Pons (tissue), 1 donor: ENCODE measurements at regions not wholly inside any gene's neighbourhood (a gene's known extent, or its start where the extent isn't known, plus 50 kb on each side); places are given as distances from the start of the nearest gene placed in this dataset.

Experiments used
- DNase-seq: peaks from one replicate; pipeline ENCODE4 v3.0.0-alpha.2; 2016; ENCODE audit warnings: low spot score

DNA sequence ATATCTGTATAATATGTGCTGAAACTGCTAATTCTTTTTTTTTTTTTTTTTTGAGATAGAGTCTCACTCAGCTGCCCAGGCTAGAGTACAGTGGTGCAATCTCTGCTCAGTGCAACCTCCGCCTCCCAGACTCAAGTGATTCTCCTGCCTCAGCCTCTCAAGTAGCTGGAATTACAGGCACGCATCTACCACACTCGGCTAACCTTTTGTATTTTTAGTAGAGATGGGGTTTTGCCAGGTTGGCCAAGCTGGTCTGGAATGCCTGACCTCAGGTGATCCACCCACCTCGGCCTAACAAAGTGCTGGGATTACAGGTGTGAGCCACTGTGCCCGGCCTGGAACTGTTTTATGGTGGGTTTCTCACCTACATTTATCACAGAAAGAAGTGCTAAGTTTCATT, 307.8 kb upstream of the STT3B start:
- no peak for DNase-seq

DNA sequence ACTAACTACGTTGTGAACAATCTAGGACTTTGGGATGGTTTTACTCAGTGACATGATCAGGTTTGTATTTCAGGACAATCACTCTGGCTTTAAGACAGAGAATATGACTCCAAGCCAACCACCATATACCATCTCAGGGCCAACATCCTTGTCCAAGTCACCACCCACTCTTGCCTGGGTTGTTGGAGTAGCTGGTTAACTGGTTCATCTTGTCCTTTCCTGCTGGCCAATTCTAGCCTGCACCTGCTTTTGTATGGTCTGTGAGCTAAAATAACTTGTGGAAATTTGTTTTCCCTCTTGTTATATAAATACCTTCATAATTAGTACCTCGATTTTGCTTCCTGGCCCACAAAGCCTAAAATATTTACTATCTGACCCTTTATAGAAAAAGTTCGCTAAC, 306.8 kb upstream of the STT3B start:
- no peak for DNase-seq

DNA sequence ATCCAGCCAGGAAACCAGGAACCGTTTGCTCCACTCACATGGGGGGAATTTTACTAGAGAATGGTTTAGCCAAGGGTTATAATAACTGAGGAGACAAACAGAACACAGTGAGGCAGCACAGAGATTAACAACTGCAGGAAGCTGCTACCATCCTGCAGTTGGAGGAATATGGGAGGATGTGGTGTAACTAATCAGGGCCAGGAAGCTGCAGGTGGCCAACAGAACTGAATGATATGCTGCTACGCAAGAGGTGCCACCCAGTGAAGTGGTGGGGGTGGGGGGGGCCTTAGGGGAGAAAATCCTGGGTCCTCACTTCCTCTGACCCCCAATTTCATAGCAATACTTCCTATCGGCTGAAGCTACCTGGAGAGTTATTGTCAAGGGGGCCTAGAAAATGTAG, 306.4 kb upstream of the STT3B start:
- no peak for DNase-seq

DNA sequence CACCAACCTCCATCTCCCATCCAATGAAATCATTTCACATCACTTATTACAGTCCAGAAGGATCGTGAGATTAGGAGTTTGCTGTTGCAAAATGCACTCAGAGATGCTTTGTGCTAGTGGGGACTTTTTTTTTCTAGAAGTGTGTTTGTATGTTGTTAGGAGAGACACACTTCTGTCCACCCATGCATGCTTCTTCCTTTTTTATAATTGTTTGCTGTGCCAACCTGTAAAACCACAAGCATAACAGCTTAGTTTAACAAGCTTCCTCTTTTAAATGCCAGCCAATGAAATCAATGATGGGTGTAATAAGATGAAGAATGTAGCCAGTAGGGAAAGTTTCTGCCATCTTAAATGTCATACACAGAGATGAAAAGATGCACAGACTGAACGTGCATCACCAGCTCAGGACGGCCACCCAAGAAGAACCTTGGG, 305.6 kb upstream of the STT3B start:
- no peak for DNase-seq

DNA sequence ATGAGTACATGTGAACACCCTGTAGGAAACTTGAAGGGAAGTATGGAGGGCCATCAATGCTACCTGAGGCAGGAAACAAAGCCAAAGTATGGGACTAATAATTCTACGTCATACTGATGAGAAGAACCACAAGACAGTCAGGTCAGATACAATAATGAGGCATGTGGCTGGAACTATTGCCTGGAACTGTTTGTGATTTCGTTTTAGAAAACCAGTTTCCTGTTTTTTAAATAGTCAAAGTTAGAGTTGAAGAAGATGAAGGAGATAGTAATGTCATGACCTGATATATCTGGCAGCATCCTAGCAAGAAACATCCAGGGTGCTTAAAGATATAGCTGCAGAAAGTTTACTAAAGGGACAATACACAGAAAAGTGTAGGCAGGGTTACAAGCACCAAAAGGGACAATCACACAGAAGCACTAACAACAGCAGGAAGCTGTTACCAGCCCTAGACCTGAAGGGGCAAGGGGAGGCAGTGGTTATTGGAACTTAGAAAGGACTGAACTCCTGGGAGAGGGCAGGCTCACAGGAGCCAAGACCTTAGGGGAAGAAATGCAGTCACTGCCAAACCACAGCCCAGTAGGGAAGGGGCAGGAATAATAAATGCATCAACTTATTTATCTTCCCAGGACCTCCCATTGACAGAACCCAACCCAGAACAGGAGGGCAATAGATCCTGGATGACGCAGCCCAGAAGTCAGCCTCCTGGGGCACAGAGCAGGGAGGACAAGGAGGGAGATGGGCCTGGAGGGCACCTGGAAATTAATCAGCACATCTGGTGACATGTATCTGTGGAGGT, 302.1 kb upstream of the STT3B start:
- DNase-seq = no peak

DNA sequence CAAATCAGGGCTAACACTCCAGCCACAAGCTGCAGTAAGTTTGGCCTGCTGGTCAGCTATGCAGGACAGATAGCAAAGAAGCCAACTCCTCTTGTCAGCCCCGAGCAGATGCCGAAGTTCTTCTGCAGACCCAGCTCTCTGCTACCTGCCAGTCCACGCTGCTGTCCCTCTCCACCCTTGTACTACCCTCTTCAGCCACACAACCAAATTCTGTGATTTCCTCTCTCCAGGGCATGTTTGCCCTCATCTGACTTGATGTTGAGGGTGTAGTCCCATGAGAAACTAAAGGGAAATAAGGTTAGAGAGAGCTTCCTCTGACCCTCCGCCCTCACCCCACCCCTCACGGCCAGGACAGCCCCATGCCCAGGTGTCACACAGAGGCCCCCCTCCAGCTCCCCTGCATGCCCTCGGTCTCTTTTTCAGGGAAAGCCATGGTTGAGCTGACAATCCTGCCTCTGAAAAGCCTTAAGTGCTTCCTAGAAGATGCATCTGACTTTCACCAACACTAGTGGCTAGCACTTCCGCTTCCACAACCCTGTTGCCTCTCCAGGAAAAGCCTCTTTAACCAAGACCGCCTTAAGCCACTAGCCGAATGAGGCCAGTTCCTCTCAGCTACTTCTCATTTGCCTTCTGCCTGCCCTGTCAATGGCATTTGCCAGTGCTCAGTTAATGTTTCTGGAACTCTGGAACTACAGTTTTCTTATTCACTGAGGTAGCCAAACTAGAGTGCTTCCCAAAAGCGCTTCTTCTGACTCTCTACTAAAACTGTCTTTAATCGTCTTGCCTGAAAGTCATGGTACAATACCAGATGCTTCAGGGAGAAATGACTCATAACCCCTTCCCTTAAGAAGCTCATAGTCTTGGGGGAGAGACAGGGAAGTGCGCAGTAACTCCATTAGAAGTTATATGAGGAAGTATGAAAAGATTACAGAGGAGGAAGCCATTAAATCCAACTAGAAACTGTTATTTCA, 300.4 kb upstream of the STT3B start:
- DNase-seq = no peak

DNA sequence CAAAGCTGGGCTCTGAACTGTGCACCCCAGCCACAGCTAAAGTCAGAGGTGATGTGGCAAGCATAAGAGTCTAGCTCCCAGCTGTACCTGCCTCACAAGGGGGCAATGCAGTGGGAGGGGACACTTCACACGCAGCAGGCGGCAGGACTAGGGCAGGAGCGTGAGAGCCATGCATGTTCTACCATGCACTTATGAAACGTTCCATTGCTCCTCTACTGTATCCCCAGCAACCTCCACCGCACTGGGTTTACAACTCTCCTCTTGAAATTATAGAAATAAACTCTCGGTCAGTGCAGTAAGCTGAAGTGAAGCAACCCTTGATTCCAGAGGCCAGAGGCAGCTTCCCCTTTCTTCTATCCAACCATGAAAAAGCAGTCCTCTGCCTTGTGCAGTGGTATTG, 298.6 kb upstream of the STT3B start:
- DNase-seq = no peak

DNA sequence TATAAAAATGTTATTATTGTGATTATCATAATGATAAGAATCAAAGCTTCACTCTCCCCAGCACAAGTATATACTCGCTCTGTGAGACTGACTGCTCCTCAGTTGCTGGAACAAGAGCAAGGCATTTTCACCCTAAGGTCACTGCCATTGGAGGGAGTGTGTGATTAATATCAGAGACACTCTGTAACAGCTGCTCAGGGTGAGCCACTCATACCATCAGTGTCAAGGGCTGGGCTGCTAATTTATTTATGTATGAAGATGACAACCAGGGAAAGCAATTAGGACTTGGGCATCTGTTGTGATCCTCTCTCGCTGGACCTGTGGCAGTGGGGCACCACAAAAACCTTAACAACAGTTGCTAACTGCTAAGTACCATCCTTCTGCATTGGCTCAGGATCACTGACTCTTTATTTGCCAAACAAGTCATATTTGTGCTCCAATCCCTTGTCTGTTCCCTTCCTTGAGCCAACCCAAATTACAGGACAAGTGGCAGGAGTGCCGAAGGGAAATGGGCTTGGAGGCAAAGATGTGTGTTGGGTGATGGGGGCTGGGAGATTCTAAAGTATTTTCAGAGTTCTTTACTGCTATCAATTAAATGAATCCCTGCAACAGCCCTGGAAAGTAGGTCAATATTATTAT, 297.5 kb upstream of the STT3B start:
- no peak for DNase-seq

DNA sequence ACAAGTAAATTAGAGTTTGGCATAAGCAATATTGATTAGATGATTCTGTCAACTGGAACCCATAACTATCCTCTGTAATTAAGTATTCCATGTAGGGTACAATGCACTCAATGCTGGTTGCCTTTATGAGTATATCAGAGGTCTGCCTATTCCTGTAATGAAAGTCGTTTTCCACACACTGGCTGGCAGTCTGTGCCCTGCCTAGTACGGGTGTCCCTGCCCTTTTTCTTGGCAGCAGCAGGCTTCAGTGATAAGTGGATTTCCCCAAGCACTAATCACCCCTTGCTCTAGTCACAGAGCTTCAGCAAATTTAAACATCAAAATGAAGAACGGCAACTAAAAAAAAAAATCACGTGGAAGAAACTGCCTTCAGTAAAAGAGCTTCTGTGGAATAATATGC, 294.8 kb upstream of the STT3B start:
- no peak for DNase-seq

DNA sequence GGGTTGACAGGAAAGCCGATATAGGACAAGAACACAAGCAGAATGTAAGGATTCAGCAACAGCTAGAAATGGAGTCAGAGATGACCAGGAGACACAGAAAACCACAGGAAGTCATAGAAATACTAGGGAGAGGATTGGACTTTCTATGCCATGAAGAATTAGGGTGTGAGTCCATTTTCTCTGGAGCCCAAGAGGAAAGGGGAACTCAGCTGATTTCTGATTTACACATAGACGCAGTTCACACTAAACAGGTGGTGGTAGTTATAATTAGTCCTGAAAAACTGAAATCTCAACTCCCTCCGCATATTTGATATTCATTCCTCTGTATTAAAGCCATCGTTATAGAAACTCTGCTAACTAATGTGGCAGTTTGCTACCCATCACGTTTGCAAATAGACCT, 292.7 kb upstream of the STT3B start:
- no peak for DNase-seq

DNA sequence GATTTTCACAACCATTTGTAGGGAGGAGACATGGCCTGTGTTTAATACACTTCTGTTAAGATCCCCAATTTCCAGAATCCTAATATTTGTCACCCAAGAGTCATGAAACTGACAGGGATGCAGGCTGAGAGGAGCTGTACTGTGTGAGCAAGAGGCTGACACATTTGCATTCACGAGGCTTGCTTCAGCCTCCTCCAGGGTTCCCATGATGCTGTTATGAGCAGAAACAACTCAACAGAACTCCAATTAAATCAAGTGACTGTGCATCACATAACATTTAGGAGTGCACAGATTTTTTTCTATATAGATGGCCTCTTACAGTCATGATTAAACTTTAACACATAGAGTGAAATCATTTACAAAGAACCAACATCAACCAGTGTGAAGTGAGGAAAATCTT, 292.3 kb upstream of the STT3B start:
- no peak for DNase-seq

DNA sequence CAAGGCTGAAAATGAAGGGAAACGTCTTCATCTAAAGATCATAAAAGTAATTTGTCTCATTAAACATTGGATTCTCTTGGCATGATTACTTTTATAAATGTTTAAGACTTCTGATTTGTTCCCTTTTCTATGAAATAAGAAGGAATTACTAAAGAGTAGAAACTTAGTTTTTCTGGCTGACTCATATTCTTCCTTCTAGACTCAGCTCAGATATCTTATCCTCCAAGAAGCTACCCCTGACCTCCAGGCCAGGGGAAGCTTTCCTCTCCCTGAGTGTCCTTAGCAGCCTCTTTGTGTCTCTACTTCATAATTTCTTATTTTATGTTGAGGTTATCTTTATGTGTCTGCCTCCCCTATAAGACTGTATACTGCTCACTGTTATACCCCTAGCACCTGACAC, 291.9 kb upstream of the STT3B start:
- DNase-seq = no peak

DNA sequence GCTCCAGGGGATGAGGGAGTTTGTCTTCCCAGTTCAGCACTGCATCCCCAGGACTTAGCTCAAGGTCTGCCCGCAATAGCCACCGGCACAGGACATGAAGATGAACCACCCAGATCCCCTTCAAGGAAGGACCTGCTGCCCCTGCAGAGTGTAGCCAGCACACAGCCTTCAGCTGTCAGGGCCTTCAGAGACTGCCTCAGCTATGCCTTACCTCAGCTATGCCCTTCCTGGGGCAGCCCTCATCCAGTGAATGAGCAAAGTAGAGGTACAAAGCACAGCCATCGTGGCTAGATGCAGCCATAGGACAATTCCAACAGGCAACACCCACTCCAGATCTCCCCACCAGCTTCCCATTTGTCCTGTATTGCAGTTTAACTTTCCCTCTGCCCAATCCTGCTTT, 291.2 kb upstream of the STT3B start:
- DNase-seq = no peak

DNA sequence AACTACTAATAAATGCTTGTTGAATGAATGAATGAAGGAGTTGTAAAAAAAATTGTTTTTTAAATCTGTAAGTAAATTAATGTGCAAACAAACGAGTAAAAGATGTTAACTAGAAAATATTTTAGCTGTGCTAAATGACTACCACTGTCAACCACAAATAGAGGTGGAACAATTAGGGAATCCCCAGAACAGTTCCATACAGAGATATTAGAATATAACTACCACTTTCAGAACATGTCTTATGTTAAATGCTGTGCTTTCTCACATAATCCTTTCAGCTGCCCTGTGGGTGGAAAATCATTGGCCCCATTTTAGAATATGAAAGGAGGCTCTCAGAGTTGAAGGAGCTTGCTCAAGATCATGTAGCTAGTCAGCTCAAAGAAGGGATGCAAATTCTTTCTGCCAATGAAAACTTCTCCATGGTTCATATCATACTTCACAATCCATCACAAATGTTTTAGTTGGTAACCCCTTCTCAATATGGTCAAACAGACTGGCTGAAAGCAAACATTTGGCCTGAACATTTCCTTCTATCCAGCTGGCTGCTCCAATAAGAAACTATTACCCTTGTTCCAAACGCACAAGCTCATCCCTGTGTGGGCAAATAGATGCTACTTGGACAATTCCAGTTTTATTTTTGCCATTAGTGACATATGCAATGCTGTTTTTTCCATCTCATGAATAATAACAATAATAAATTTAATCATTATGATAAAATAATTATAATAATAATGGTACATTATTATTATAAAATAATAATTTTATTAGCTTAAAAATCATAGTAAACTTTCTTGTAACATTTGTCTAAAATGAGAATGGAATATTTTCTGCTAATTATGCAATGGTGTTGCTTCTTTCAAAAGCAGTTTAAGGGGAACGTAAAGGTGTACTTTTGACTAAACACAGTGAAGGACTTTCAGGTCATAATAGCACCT, 290.4 kb upstream of the STT3B start:
- no peak for DNase-seq

DNA sequence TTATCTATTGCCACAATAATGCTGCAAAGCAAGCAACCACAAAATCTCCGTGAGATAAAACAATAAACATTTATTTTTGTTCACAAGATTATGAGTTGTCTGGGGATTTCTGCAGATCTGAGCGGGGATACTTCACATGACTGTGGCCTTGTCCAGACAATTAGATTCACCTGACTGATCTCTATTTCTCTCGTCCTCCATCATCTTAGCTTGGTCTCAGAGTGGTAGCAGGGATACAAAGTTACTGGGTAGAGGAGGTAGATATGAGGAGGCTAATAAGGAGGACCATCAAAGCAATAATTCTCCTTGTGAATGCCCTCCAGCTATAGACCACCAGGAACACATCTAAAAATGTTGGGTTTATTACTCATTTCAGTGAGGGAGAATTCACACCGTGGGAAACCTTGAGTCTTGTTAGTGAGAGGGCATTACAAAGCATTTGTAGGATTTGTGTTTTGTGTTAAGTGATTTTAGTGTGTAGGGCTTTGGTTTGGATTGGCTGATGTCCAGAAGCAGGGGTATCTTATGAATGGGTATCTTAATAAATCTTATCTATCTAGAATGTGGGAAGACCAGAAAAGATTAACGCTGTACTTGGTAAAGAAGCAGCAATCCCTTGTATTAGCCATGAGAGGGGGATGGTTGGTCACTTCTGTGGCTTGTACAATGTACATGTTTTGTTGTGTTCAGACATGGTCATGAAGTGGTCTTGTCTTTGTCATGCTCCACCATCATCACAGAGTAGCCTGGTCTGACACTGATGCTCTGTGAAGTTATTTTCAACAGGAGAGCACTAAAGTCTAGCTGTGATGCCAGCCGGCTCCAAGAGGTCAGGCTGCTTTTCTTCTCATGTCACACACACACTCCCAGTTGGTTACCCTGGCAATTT, 287.6 kb upstream of the STT3B start:
- DNase-seq = no peak

DNA sequence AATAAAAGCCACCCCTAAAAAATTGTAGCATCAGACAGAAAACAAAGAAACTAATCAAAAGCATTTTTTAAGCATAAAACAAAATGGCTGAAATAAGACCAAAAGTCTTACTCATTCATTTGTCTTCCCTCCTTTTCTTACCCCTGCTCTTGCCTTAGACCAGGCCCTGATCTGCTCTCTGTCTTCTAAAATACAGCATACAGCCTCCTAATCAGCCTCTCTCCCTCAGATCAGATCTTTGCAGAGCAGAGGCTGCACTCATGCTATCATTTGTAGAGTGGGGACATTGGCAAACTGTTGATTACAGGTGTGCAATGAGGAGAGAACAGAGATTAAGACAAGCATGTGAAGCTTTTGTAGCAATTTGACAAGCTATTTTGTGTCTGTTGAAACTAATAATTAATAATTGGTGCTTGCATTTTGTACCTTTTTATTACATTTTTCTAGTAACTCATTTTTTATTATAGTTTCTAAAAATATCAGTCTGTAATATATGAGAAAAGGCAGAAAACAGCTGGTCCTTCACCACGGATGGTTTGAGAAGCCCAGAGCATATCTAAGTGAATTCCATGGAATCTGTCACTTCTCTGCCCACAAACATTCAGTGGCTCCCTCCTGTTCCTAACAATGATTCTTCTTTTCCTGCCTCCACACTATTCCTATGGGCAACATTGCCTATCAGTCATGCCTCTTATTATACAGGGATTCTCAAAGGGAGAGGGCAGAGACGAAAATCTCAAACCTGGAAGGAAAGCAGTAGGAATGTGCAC, 286.2 kb upstream of the STT3B start:
- DNase-seq = no peak

DNA sequence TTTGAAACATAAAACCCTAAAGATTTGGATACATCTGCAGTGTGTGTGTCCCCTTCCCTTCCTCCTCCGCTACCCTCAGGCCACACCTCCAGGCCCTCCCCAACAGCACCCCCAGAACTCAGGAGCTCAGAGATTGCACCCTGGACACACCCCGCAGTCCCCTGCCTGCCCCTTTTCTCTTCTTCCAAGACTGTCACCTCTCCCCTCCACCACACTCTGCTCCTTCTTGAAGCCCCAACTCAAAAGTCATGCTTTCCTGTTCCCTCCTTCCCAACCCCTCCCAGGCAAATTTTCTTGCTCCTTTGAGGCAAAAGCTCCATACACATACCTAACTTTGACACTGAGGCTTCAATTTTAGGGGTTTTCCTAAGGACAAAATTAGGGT, 285.7 kb upstream of the STT3B start:
- no peak for DNase-seq

DNA sequence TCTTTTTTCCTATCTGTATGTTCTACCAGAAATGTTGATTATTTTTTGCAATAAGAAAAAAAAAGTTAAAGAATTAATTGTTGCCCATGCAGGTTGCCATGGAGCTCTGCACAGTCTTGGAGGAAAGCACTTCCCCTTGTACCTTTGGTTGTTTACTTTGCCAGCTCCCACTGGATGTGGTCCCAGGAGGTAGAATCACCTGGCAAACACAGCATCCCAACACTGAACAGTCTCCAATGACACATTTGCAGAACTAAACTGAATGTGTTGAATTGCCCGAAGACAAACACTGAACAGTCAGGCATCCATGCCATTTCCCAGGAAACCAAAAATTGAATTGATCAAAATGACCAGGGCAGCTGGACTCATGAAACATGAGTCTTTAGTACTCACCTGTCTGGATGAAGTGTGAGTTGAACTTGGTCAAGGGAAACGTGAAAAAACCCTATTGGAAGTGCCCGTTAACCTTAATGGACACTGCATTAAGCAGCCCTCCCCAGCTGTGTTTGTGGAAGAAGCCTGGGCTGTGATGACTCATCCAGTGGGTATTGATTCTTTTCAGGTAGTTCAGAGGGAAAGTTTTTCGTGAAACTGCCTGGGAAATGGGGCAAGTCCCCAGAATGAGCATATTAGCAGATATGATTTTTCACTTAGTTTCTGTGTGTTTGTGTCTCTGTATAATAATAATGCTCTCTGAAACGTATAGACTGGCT, 284.7 kb upstream of the STT3B start:
- no peak for DNase-seq

DNA sequence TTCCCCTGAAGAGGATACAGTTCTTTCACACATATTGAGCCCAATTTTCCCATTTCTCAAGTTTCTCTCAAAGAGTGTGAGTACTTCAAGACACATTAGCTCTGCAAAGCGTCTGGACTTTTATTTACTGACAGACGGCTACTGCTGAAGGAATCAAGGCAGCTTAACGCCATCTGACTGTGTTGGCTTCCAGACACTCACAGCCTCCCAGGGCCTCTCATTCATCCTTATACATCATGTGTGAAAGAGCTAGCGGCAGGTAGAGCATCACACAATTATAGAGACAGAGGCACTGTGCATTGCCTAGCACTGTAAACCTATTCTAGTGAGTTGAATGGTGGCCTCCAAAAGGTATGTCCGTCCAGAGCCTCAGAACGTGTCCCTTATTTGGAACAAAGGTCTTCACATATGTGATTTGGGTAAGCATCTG, 284.1 kb upstream of the STT3B start:
- no peak for DNase-seq
